ENCODE measurements at regions not wholly inside any gene's neighbourhood (a gene's known extent, or its start where the extent isn't known, plus 50 kb on each side); places are given as distances from the start of the nearest gene placed in this dataset.

- H3K27ac ChIP-seq (ENCODE audit: low read length): no peak overlapping the region
- H3K9me3 ChIP-seq (ENCODE audit: insufficient read depth, low read length, severe bottlenecking): no peaks in the 10 kb centered on the region
- no peaks in the 10 kb centered on the region for H3K79me2 ChIP-seq (ENCODE audit: insufficient read depth, low read length)
- DNase-seq: no peak
- ATAC-seq (ENCODE audit: insufficient read depth, low read depth): no peak
- H3K27me3 ChIP-seq (ENCODE audit: insufficient read depth, low read length, poor library complexity): no peaks in the 10 kb centered on the region
- no peak overlapping the region for H3K9ac ChIP-seq (ENCODE audit: low read depth, low read length)
- TF ChIP-seq EZH2 (IDR thresholded peaks at IDR 0.05; ENCODE audit: borderline replicate concordance, low read depth, low read length, severe bottlenecking) (no peak), CTCF (IDR thresholded peaks at IDR 0.05; ENCODE audit: borderline replicate concordance, extremely low read depth, low read length, poor library complexity, severe bottlenecking) (no peak)
- no peak overlapping the region for H2AFZ ChIP-seq (ENCODE audit: low read depth, low read length)
- H4K20me1 ChIP-seq (ENCODE audit: insufficient read depth, low read length): no peaks in the 10 kb centered on the region
- H3K4me2 ChIP-seq (ENCODE audit: insufficient read depth, low read length): no peak overlapping the region
- no peak overlapping the region for H3K4me3 ChIP-seq (ENCODE audit: low read depth in 1 of 2, low read length in 2 of 2)
- H3K36me3 ChIP-seq (ENCODE audit: insufficient read depth, low read length): no peaks in the 10 kb centered on the region
- no peaks in the 10 kb centered on the region for H3K4me1 ChIP-seq (ENCODE audit: insufficient read depth, low read length)
These were observed 58.2 kb downstream of the RPRM start for GRCh38 chr2:153420394-153420793.

GRCh38 chr2:153417077-153417476 is 61.5 kb downstream of the RPRM start:
- Histone ChIP-seq H3K79me2 (ENCODE audit: insufficient read depth, low read length) (no peaks in the 10 kb centered on the region), H3K27me3 (ENCODE audit: insufficient read depth, low read length, poor library complexity) (no peaks in the 10 kb centered on the region), H3K9ac (ENCODE audit: low read depth, low read length) (no peak overlapping the region), H3K4me1 (ENCODE audit: insufficient read depth, low read length) (no peaks in the 10 kb centered on the region), H3K36me3 (ENCODE audit: insufficient read depth, low read length) (no peaks in the 10 kb centered on the region), H3K4me3 (ENCODE audit: low read depth in 1 of 2, low read length in 2 of 2) (no peak overlapping the region), H3K27ac (ENCODE audit: low read length) (no peak overlapping the region), H3K9me3 (ENCODE audit: insufficient read depth, low read length, severe bottlenecking) (no peaks in the 10 kb centered on the region), H3K4me2 (ENCODE audit: insufficient read depth, low read length) (no peak overlapping the region), H4K20me1 (ENCODE audit: insufficient read depth, low read length) (no peaks in the 10 kb centered on the region), H2AFZ (ENCODE audit: low read depth, low read length) (no peak overlapping the region)
- ATAC-seq (ENCODE audit: insufficient read depth, low read depth) (no peak), DNase-seq (no peak)
- TF ChIP-seq EZH2 (IDR thresholded peaks at IDR 0.05; ENCODE audit: borderline replicate concordance, low read depth, low read length, severe bottlenecking) (no peak), CTCF (IDR thresholded peaks at IDR 0.05; ENCODE audit: borderline replicate concordance, extremely low read depth, low read length, poor library complexity, severe bottlenecking) (no peak)

GRCh38 chr2:153416071-153416470 is 62.5 kb downstream of the RPRM start:
- no peaks in the 10 kb centered on the region for H3K36me3 ChIP-seq (ENCODE audit: insufficient read depth, low read length)
- no peaks in the 10 kb centered on the region for H3K4me1 ChIP-seq (ENCODE audit: insufficient read depth, low read length)
- H3K9ac ChIP-seq (ENCODE audit: low read depth, low read length): no peak overlapping the region
- no peaks in the 10 kb centered on the region for H3K27me3 ChIP-seq (ENCODE audit: insufficient read depth, low read length, poor library complexity)
- H3K4me2 ChIP-seq (ENCODE audit: insufficient read depth, low read length): no peak overlapping the region
- no peak overlapping the region for H3K27ac ChIP-seq (ENCODE audit: low read length)
- H4K20me1 ChIP-seq (ENCODE audit: insufficient read depth, low read length): no peaks in the 10 kb centered on the region
- no peaks in the 10 kb centered on the region for H3K9me3 ChIP-seq (ENCODE audit: insufficient read depth, low read length, severe bottlenecking)
- ATAC-seq (ENCODE audit: insufficient read depth, low read depth) (no peak), DNase-seq (no peak)
- H3K4me3 ChIP-seq (ENCODE audit: low read depth in 1 of 2, low read length in 2 of 2): no peak overlapping the region
- H3K79me2 ChIP-seq (ENCODE audit: insufficient read depth, low read length): no peaks in the 10 kb centered on the region
- TF ChIP-seq EZH2 (IDR thresholded peaks at IDR 0.05; ENCODE audit: borderline replicate concordance, low read depth, low read length, severe bottlenecking) (no peak), CTCF (IDR thresholded peaks at IDR 0.05; ENCODE audit: borderline replicate concordance, extremely low read depth, low read length, poor library complexity, severe bottlenecking) (no peak)
- no peak overlapping the region for H2AFZ ChIP-seq (ENCODE audit: low read depth, low read length)

All from DND-41 (cell line).